ENCODE measurements at regions not wholly inside any gene's neighbourhood (a gene's known extent, or its start where the extent isn't known, plus 50 kb on each side); places are given as distances from the start of the nearest gene placed in this dataset.

DNA sequence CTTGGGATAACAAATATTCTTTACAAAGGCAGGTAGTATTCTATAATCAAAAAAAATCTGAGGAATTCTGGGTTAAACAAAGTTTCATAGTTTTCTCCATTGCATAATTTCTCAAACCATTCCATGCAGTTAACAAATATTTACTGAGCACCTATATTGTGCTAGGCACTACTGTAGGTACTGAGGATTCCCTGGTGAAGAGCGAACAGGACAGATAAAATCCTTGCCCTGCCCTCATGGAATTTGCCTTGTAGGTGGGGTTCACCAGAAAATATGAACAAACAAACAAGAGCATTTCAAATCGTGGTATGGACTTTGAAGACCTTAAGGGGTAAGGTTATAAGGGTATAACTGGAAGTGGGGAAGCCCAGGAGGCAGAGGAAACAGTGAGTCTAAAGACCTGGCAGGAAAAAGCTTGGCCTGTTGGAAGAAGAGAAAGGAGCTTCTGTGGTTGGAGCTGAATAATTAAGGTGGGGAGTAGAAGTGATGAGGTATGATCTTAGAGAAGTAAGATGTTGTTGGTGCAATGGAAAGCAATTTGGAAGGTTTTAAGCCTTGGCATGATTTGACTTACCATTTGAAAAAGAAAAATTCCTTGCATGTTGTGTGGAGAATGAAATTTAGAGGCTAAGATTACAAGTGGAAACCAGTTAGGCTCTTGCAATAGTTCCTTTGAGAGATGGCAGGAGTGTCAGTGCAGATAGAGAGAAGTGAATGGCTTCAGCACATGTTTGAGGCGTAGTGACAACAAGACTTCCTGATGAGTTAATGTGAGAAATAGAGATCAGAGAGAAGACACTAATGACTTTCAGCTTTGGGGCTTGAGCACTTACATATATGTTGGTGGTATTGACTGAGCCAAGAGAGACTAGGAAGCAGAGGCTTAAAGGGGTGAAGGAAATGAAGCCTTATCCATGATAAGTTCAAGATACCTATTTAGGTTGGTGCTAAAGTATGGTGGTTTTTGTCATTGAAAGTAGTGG lies 55.7 kb upstream of the PICALM start:
- TF ChIP-seq, protein P1, sequence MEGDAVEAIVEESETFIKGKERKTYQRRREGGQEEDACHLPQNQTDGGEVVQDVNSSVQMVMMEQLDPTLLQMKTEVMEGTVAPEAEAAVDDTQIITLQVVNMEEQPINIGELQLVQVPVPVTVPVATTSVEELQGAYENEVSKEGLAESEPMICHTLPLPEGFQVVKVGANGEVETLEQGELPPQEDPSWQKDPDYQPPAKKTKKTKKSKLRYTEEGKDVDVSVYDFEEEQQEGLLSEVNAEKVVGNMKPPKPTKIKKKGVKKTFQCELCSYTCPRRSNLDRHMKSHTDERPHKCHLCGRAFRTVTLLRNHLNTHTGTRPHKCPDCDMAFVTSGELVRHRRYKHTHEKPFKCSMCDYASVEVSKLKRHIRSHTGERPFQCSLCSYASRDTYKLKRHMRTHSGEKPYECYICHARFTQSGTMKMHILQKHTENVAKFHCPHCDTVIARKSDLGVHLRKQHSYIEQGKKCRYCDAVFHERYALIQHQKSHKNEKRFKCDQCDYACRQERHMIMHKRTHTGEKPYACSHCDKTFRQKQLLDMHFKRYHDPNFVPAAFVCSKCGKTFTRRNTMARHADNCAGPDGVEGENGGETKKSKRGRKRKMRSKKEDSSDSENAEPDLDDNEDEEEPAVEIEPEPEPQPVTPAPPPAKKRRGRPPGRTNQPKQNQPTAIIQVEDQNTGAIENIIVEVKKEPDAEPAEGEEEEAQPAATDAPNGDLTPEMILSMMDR (conservative IDR thresholded peaks at IDR 0.05) = no peak
- Histone ChIP-seq H3K27me3 (ENCODE audit: control insufficient read depth, insufficient read depth, low read length, poor library complexity, severe bottlenecking) (no peaks in the 10 kb centered on the region), H3K9ac (ENCODE audit: extremely low read depth, low read length, poor library complexity, severe bottlenecking) (no peak overlapping the region), H3K36me3 (ENCODE audit: control insufficient read depth, insufficient read depth, low read length) (no peaks in the 10 kb centered on the region), H3K4me1 (ENCODE audit: control insufficient read depth, insufficient read depth, low read length) (no peaks in the 10 kb centered on the region), H3K27ac (ENCODE audit: low read depth, low read length) (no peak overlapping the region), H3K4me3 (ENCODE audit: low read length) (no peak overlapping the region), H3K9me3 (ENCODE audit: control insufficient read depth, low read length) (no peaks in the 10 kb centered on the region)
- H3K27me3 Mint-ChIP-seq (ENCODE audit: insufficient read depth) = peaks cover 4% of the 10 kb centered on the region
- 88 to 92% methylated on average over 2 to 3 of the region's 3 CpGs for WGBS, 2 experiments (ENCODE audit: insufficient coverage in 1 of 2, insufficient read length in 1 of 2)
- no peak for DNase-seq
- peaks cover 17% of the 10 kb centered on the region for H3K4me1 Mint-ChIP-seq
- no peak overlapping the region for H3K27ac Mint-ChIP-seq
- no peaks in the 10 kb centered on the region for H3K36me3 Mint-ChIP-seq (ENCODE audit: low read depth)
- H3K9me3 Mint-ChIP-seq = no peaks in the 10 kb centered on the region
- H3K4me3 Mint-ChIP-seq = no peak overlapping the region

DNA sequence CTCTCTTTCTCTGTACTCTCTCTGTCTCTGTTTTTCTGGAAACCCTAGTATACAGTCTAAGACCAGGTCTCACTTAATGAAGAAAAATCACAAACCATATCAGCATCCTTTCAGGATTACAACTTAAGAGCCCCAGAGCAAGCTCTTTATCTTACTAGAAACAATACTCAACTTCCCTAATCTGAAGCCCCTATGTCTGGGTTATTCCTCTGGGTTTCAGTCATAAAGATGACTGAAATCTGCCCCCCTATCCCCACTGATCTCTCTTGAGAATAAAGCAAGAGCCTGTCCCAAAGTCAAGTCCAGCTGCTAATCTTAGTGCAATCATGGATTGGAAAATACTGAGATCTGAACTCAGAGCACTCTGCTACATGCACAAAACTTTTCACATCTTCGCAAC lies 53.9 kb upstream of the PICALM start:
- TF ChIP-seq, protein P1 (conservative IDR thresholded peaks at IDR 0.05) = no peak
- WGBS, 2 experiments (ENCODE audit: insufficient coverage in 1 of 2, insufficient read length in 1 of 2) = 90 to 100% methylated on average over 1 of the region's 1 CpG
- H3K27me3 Mint-ChIP-seq (ENCODE audit: insufficient read depth) = peaks cover 2% of the 10 kb centered on the region
- no peak overlapping the region for H3K4me3 Mint-ChIP-seq
- Histone ChIP-seq H3K9ac (ENCODE audit: extremely low read depth, low read length, poor library complexity, severe bottlenecking) (no peak overlapping the region), H3K4me1 (ENCODE audit: control insufficient read depth, insufficient read depth, low read length) (no peaks in the 10 kb centered on the region), H3K36me3 (ENCODE audit: control insufficient read depth, insufficient read depth, low read length) (no peaks in the 10 kb centered on the region), H3K9me3 (ENCODE audit: control insufficient read depth, low read length) (no peaks in the 10 kb centered on the region), H3K27ac (ENCODE audit: low read depth, low read length) (no peak overlapping the region), H3K4me3 (ENCODE audit: low read length) (no peak overlapping the region), H3K27me3 (ENCODE audit: control insufficient read depth, insufficient read depth, low read length, poor library complexity, severe bottlenecking) (no peaks in the 10 kb centered on the region)
- peaks cover 17% of the 10 kb centered on the region for H3K4me1 Mint-ChIP-seq
- no peaks in the 10 kb centered on the region for H3K9me3 Mint-ChIP-seq
- DNase-seq = no peak
- H3K27ac Mint-ChIP-seq = no peak overlapping the region
- no peaks in the 10 kb centered on the region for H3K36me3 Mint-ChIP-seq (ENCODE audit: low read depth)

DNA sequence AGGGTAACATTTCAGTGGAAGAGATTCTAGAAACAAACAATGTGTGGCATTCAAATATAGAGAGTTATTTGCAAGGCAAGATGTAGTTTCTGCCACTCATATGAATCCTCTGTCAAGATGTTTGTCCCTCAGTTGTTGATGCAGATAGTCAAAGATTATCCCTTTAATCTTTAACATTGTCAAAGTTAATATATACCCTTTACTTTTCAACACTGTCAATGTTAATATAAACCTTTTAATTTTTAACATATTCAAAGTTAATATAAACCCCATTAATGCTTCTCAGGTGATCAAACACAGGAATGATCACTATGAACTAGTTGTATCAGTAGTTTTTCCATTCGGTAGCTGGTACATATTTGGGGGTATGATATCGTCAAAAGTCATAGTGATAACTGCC lies 51.9 kb upstream of the PICALM start:
- H3K27ac ChIP-seq (ENCODE audit: low read depth, low read length) = no peak overlapping the region
- H3K4me1 Mint-ChIP-seq = peaks cover 17% of the 10 kb centered on the region
- WGBS, 2 experiments (ENCODE audit: insufficient coverage in 1 of 2, insufficient read length in 1 of 2) = 83% methylated on average over 1 of the region's 2 CpGs; no CpG with 5 or more reads in 1 of the 2 experiments
- TF ChIP-seq, protein P1 (conservative IDR thresholded peaks at IDR 0.05) = no peak
- no peak overlapping the region for H3K4me3 Mint-ChIP-seq
- no peak overlapping the region for H3K9ac ChIP-seq (ENCODE audit: extremely low read depth, low read length, poor library complexity, severe bottlenecking)
- no peaks in the 10 kb centered on the region for H3K36me3 ChIP-seq (ENCODE audit: control insufficient read depth, insufficient read depth, low read length)
- H3K36me3 Mint-ChIP-seq (ENCODE audit: low read depth) = no peaks in the 10 kb centered on the region
- no peaks in the 10 kb centered on the region for H3K4me1 ChIP-seq (ENCODE audit: control insufficient read depth, insufficient read depth, low read length)
- peaks cover 2% of the 10 kb centered on the region for H3K27me3 Mint-ChIP-seq (ENCODE audit: insufficient read depth)
- no peaks in the 10 kb centered on the region for H3K9me3 ChIP-seq (ENCODE audit: control insufficient read depth, low read length)
- no peak overlapping the region for H3K27ac Mint-ChIP-seq
- no peak overlapping the region for H3K4me3 ChIP-seq (ENCODE audit: low read length)
- no peak for DNase-seq
- H3K9me3 Mint-ChIP-seq = no peaks in the 10 kb centered on the region
- no peaks in the 10 kb centered on the region for H3K27me3 ChIP-seq (ENCODE audit: control insufficient read depth, insufficient read depth, low read length, poor library complexity, severe bottlenecking)
